IMR-90 (cell line): ENCODE measurements at regions not wholly inside any gene's neighbourhood (a gene's known extent, or its start where the extent isn't known, plus 50 kb on each side); places are given as distances from the start of the nearest gene placed in this dataset.

Source experiments
- ATAC-seq: fragments of 200-7000 bp; cut with Tn5 transposase; 2 replicates; pipeline ENCODE4 v1.9.1; 2020; ENCODE audit warnings: low read depth, mild to moderate bottlenecking, moderate library complexity
- BruUV-seq: library from RNA; stranded (reverse); fragments of 400-500 nt; replicated peaks from 2 replicates; lab custom pipeline; 2021; lab: Mats Ljungman, UMichigan
- CTCF ChIA-PET: fragments of 300-600 bp; formaldehyde crosslinking; extraction: SDS; loops from one replicate; lab custom pipeline; 2021; ENCODE audit warnings: antibody characterized with exemption; lab: Yijun Ruan, JAX
- POLR2A ChIA-PET: fragments of 300-600 bp; sonication (Branson Sonifier 250); formaldehyde crosslinking; loops from one replicate; lab custom pipeline; 2022; ENCODE audit warnings: antibody characterized with exemption; ENCODE audit not compliant: unreplicated experiment; lab: Charles Lee
- DNase-seq: peaks from one replicate; pipeline ENCODE4 v3.0.0; 2013
- H2AFZ ChIP-seq: replicated peaks from 2 replicates; pipeline ENCODE3; 2013; ENCODE audit warnings: low read length, mild to moderate bottlenecking; ENCODE audit not compliant: poor library complexity
- H2AK5ac ChIP-seq: 2 replicates; pipeline ENCODE4 v1.6.1; 2013; ENCODE audit warnings: low read depth, low read length, inconsistent platforms
- H2AK9ac ChIP-seq: replicated peaks from 2 replicates; pipeline ENCODE3; 2013; ENCODE audit warnings: mild to moderate bottlenecking, low read depth, low read length, moderate library complexity; ENCODE audit not compliant: poor library complexity
- H2BK120ac ChIP-seq: 2 replicates; pipeline ENCODE4 v1.6.1; 2013; ENCODE audit warnings: low read depth, low read length, inconsistent platforms
- H2BK15ac ChIP-seq: 3 replicates; pipeline ENCODE4 v1.6.1; 2013; ENCODE audit warnings: low read depth, low read length, inconsistent platforms
- H2BK20ac ChIP-seq: 2 replicates; pipeline ENCODE4 v1.6.1; 2013; ENCODE audit warnings: low read depth, mild to moderate bottlenecking, inconsistent platforms, low read length, moderate library complexity
- H2BK5ac ChIP-seq: 2 replicates; pipeline ENCODE4 v1.6.1; 2013; ENCODE audit warnings: mild to moderate bottlenecking, low read depth, low read length, inconsistent platforms; ENCODE audit not compliant: poor library complexity, severe bottlenecking
- H3K14ac ChIP-seq: replicated peaks from 2 replicates; pipeline ENCODE4 v1.6.1; 2013; ENCODE audit warnings: low read depth, low read length, inconsistent platforms
- H3K18ac ChIP-seq: 2 replicates; pipeline ENCODE4 v1.6.1; 2013; ENCODE audit warnings: low read depth, low read length, control low read depth
- H3K23ac ChIP-seq: 2 replicates; pipeline ENCODE4 v1.6.1; 2013; ENCODE audit warnings: low read depth, low read length, inconsistent platforms
- H3K27ac ChIP-seq: 2 replicates; pipeline ENCODE4 v1.5.1; 2013; ENCODE audit warnings: mild to moderate bottlenecking, control low read depth, low read length; ENCODE audit not compliant: insufficient read depth
- H3K27me3 ChIP-seq: 2 replicates; pipeline ENCODE4 v1.6.1; 2013; ENCODE audit warnings: low read length; ENCODE audit not compliant: control insufficient read depth, insufficient read depth
- H3K36me3 ChIP-seq: 2 replicates; pipeline ENCODE4 v1.6.1; 2013; ENCODE audit warnings: low read length, mixed read lengths; ENCODE audit not compliant: control insufficient read depth, insufficient read depth
- H3K4ac ChIP-seq: 2 replicates; pipeline ENCODE4 v1.6.1; 2013; ENCODE audit warnings: low read depth, low read length, inconsistent platforms
- H3K4me1 ChIP-seq: 2 replicates; pipeline ENCODE4 v1.6.1; 2013; ENCODE audit warnings: low read length, mixed read lengths; ENCODE audit not compliant: control insufficient read depth, insufficient read depth
- H3K4me2 ChIP-seq: 2 replicates; pipeline ENCODE4 v1.6.1; 2013; ENCODE audit warnings: low read depth, mild to moderate bottlenecking, control low read depth, low read length, moderate library complexity
- H3K4me3 ChIP-seq: 2 replicates; pipeline ENCODE4 v1.5.1; 2013; ENCODE audit warnings: low read depth, mild to moderate bottlenecking, control low read depth, low read length, moderate library complexity; ENCODE audit not compliant: insufficient read depth
- H3K56ac ChIP-seq: 2 replicates; pipeline ENCODE4 v1.6.1; 2013; ENCODE audit warnings: low read length, inconsistent platforms; ENCODE audit not compliant: insufficient read depth; ENCODE audit errors: extremely low read depth
- H3K79me1 ChIP-seq, 2 experiments: 2 replicates each; pipeline ENCODE4 v1.6.1; 2013; ENCODE audit warnings: low read length in 2 of 2, inconsistent platforms in 1 of 2, low read depth in 1 of 2
- H3K9ac ChIP-seq: 2 replicates; pipeline ENCODE4 v1.6.1; 2013; ENCODE audit warnings: low read depth, low read length, control low read depth
- H3K9me1 ChIP-seq: 2 replicates; pipeline ENCODE4 v1.6.1; 2013; ENCODE audit warnings: low read length, inconsistent platforms; ENCODE audit not compliant: insufficient read depth
- H3K9me3 ChIP-seq: 2 replicates; pipeline ENCODE4 v1.6.1; 2013; ENCODE audit warnings: low read length; ENCODE audit not compliant: control insufficient read depth, insufficient read depth
- H4K20me1 ChIP-seq: 2 replicates; pipeline ENCODE4 v1.6.1; 2013; ENCODE audit warnings: low read length, inconsistent platforms; ENCODE audit not compliant: insufficient read depth
- H4K5ac ChIP-seq: 2 replicates; pipeline ENCODE4 v1.6.1; 2013; ENCODE audit warnings: mild to moderate bottlenecking, low read depth, low read length, control low read depth
- H4K8ac ChIP-seq, 2 experiments: 2 replicates each; pipeline ENCODE4 v1.6.1; 2013; ENCODE audit warnings: low read depth in 2 of 2, low read length in 2 of 2, control low read depth in 1 of 2, inconsistent platforms in 1 of 2
- H4K91ac ChIP-seq: 2 replicates; pipeline ENCODE4 v1.6.1; 2013; ENCODE audit warnings: low read depth, low read length, inconsistent platforms; ENCODE audit not compliant: insufficient read depth
- CHD1 ChIP-seq: IDR thresholded peaks from 2 replicates; pipeline ENCODE4 v1.6.1; 2012; ENCODE audit warnings: low read depth, low read length, improper control_type of control experiment
- MXI1 ChIP-seq: IDR thresholded peaks from 2 replicates; pipeline ENCODE4 v1.6.1; 2012; ENCODE audit warnings: low read depth, mild to moderate bottlenecking, low read length, moderate library complexity, borderline replicate concordance
- RAD21 ChIP-seq: IDR thresholded peaks from 2 replicates; pipeline ENCODE4 v1.6.1; 2012; ENCODE audit warnings: low read length, improper control_type of control experiment
- WGBS, 2 experiments: methylation state at CpG; one replicate each; pipeline versions ENCODE4 v1.1.5 to v1.1.7; 2013; ENCODE audit warnings: missing lambda C conversion rate in 2 of 2; ENCODE audit not compliant: insufficient read length in 1 of 2; ENCODE audit errors: extremely low coverage in 2 of 2; 5-methylcytosine and 5-hydroxymethylcytosine counted together
- dilution Hi-C: fragments of 300-500 bp; cut with HindIII; formaldehyde crosslinking; loops from one replicate; pipeline ENCODE4 v1.14.3; 2018; ENCODE audit warnings: low sequenced_read_pairs; ENCODE audit not compliant: unreplicated experiment
- in situ Hi-C: fragments of 300-500 bp; cut with MboI; formaldehyde crosslinking; loops from 3 replicates; pipeline ENCODE4 v1.14.3; 2019; ENCODE audit warnings: low sequenced_read_pairs, inconsistent platforms, mixed read lengths
- intact Hi-C: fragments of 100-400 bp; cut with micrococcal nuclease; formaldehyde crosslinking; loops from 2 replicates; pipeline ENCODE4 v1.10.0; 2022

DNA sequence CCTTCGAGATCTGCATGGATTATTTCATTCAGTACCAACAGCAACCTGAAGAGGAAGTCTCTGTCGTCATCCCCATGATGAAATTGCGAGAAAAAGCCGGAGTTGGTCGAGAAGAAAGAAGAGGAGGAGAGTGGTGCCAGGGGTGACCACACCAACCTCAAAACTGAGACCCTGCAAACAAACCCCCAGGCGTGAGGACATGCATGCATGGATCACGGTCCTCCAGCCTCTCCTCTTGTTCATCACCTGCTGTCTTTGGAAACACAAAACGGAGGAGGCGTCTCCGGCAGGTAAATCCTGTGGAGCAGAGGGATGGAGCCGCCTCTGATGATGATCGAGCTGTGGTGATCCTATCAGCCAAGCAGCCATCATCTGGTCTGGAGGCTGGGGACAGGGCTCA, 114.4 kb upstream of the IRX2 start:
- Histone ChIP-seq H3K4me2 (no peak overlapping the region), H3K27me3 (no peaks in the 10 kb centered on the region), H4K5ac (no peak overlapping the region), H3K18ac (no peak overlapping the region), H3K23ac (no peak overlapping the region), H4K8ac (no peak overlapping the region), H3K27ac (no peak overlapping the region), H3K9ac (no peak overlapping the region), H3K4ac (no peak overlapping the region), H3K9me1 (no peaks in the 10 kb centered on the region), H2BK5ac (no peak overlapping the region), H2AFZ (no peak overlapping the region), H2AK5ac (no peak overlapping the region), H2BK15ac (no peak overlapping the region), H3K4me3 (no peak overlapping the region), H3K9me3 (peaks cover 46% of the 10 kb centered on the region), H3K4me1 (no peaks in the 10 kb centered on the region), H3K36me3 (no peaks in the 10 kb centered on the region), H3K79me1 (no peaks in the 10 kb centered on the region), H3K14ac (no peak overlapping the region), H2BK120ac (no peak overlapping the region), H4K20me1 (no peaks in the 10 kb centered on the region), H2AK9ac (no peak overlapping the region), H2BK20ac (no peak overlapping the region), H4K91ac (no peak overlapping the region), H3K56ac (no peak overlapping the region)
- DNase-seq: no peak
- in situ Hi-C loops (no loop called here), dilution Hi-C loops (no loop called here), intact Hi-C loops (no loop called here)
- BruUV-seq: no TSS peak
- ChIA-PET CTCF (no interaction called here), POLR2A (no interaction called here)
- no peak for TF ChIP-seq MXI1
- no peak for TF ChIP-seq RAD21
- TF ChIP-seq CHD1: no peak
- no peak for ATAC-seq
- no CpG with 5 or more reads among the region's 12 CpGs for whole genome bisulfite sequencing, 2 experiments
